ENCODE measurements at regions not wholly inside any gene's neighbourhood (a gene's known extent, or its start where the extent isn't known, plus 50 kb on each side); places are given as distances from the start of the nearest gene placed in this dataset.

- TF ChIP-seq CTCF (conservative IDR thresholded peaks at IDR 0.05; ENCODE audit: low read depth, low read length) (no peak), EZH2 (IDR thresholded peaks at IDR 0.05; ENCODE audit: borderline replicate concordance, low read depth, low read length, poor library complexity, severe bottlenecking) (no peak)
Measured at GRCh38 chr11:27217948-27218420, 145.0 kb downstream of the CCDC34 start.
